Keratinocyte (primary cell): ENCODE measurements at regions not wholly inside any gene's neighbourhood (a gene's known extent, or its start where the extent isn't known, plus 50 kb on each side); places are given as distances from the start of the nearest gene placed in this dataset.

Experiments used
- EZH2 ChIP-seq: IDR thresholded peaks from one replicate; pipeline ENCODE4 v1.6.1; 2012; ENCODE audit warnings: inconsistent platforms, mild to moderate bottlenecking, low read length, moderate library complexity
- TF ChIP-seq, protein P1 (sequence below), 3 experiments: IDR thresholded peaks in 1 of 3; conservative IDR thresholded peaks in 1 of 3; optimal IDR thresholded peaks in 1 of 3; 2 replicates in 2 of 3; 3 replicates in 1 of 3; pipeline versions ENCODE3 to v1.5.1; 2011; ENCODE audit warnings: low read length in 3 of 3, mild to moderate bottlenecking in 3 of 3, moderate library complexity in 2 of 3, control low read depth in 1 of 3, inconsistent platforms in 1 of 3; ENCODE audit not compliant: insufficient read depth in 2 of 3; ENCODE audit errors: extremely low read depth in 1 of 3

DNA sequence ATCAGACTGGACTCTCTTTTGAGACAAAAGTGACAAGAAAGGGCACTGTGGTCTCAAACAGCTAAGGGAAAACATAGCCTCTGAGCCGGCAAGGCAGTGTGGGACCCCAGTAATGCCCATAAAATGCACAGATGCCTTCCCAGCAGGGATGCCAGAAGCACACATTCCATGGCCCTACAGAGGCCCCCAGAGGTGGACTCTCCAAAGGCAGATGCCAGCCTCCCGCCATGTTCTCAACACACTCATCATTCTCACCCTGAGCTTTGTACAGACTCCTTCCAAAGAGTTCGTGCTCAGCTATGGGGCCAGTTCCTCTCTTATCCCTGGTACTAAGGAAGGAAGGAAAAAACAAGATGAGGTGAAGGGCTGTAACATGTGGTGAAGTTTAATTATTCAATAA, 67.1 kb upstream of the ATP12A start:
- TF ChIP-seq EZH2: no peak
- TF ChIP-seq, protein P1, sequence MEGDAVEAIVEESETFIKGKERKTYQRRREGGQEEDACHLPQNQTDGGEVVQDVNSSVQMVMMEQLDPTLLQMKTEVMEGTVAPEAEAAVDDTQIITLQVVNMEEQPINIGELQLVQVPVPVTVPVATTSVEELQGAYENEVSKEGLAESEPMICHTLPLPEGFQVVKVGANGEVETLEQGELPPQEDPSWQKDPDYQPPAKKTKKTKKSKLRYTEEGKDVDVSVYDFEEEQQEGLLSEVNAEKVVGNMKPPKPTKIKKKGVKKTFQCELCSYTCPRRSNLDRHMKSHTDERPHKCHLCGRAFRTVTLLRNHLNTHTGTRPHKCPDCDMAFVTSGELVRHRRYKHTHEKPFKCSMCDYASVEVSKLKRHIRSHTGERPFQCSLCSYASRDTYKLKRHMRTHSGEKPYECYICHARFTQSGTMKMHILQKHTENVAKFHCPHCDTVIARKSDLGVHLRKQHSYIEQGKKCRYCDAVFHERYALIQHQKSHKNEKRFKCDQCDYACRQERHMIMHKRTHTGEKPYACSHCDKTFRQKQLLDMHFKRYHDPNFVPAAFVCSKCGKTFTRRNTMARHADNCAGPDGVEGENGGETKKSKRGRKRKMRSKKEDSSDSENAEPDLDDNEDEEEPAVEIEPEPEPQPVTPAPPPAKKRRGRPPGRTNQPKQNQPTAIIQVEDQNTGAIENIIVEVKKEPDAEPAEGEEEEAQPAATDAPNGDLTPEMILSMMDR (optimal IDR thresholded peaks at IDR 0.05 in 1 of 3, IDR thresholded peaks at IDR 0.05 in 1 of 3, conservative IDR thresholded peaks at IDR 0.05 in 1 of 3; ENCODE audit: extremely low read depth in 1 of 3, insufficient read depth in 2 of 3, low read length in 3 of 3): no peak
